K562 (cell line): ENCODE measurements at regions not wholly inside any gene's neighbourhood (a gene's known extent, or its start where the extent isn't known, plus 50 kb on each side); places are given as distances from the start of the nearest gene placed in this dataset.

ENCODE experiments used
- ATAC-seq: fragments of 200-7000 bp; cut with Tn5 transposase; 3 replicates; pipeline ENCODE4 v1.9.1; 2020; ENCODE audit warnings: moderate library complexity
- BruUV-seq: library from RNA; stranded (reverse); fragments of 400-500 nt; replicated peaks from 2 replicates; lab custom pipeline; 2021; lab: Mats Ljungman, UMichigan
- CTCF ChIA-PET: fragments of 300-600 bp; formaldehyde crosslinking; extraction: SDS; loops from one replicate; lab custom pipeline; 2021; ENCODE audit warnings: low intra/inter-chr PET ratio; lab: Yijun Ruan, JAX
- POLR2A ChIA-PET: fragments of 300-600, 350-650 bp; sonication (Branson Sonifier 250); formaldehyde crosslinking; extraction: SDS; loops from one replicate; lab custom pipeline; 2021; ENCODE audit warnings: antibody characterized with exemption, inconsistent platforms; lab: Yijun Ruan, JAX
- DNase-seq, 4 experiments: peaks; one replicate each; pipeline versions ENCODE4 v3.0.0 to v3.0.0-alpha.2; 2011 to 2018; ENCODE audit warnings: low spot score in 3 of 4, mixed read lengths in 3 of 4; ENCODE audit errors: extremely low read depth in 1 of 4
- FAIRE-seq: peaks from 2 replicates; lab custom pipeline; 2011; peaks lifted over from hg19 to GRCh38; lab: Jason Lieb, UNC
- H2AFZ ChIP-seq: 2 replicates; pipeline ENCODE4 v1.6.0; 2011; ENCODE audit warnings: low read depth, low read length, control low read depth, inconsistent platforms
- H3K27ac ChIP-seq: fragments of 200-600 bp; 3 replicates; pipeline ENCODE4 v1.8.0; 2011; ENCODE audit warnings: low read depth, mild to moderate bottlenecking, control low read depth, inconsistent platforms, low read length, moderate library complexity, mixed read lengths; ENCODE audit errors: extremely low read depth
- H3K27me3 ChIP-seq, 2 experiments: fragments of 300-600 bp in 1 of 2; 2 replicates in 1 of 2; 3 replicates in 1 of 2; pipeline versions ENCODE4 v1.6.0 to v1.8.0; 2011; ENCODE audit warnings: inconsistent platforms in 2 of 2, low read length in 2 of 2, mild to moderate bottlenecking in 1 of 2, mixed read lengths in 1 of 2, moderate library complexity in 1 of 2; ENCODE audit not compliant: control insufficient read depth in 2 of 2, insufficient read depth in 2 of 2
- H3K36me3 ChIP-seq: fragments of 300-600 bp; 3 replicates; pipeline ENCODE4 v1.8.0; 2011; ENCODE audit warnings: mild to moderate bottlenecking, low read length, inconsistent platforms; ENCODE audit not compliant: control insufficient read depth, insufficient read depth
- H3K4me1 ChIP-seq, 2 experiments: fragments of 200-600 bp in 1 of 2; replicated peaks in 1 of 2; 2 replicates in 1 of 2; 3 replicates in 1 of 2; pipeline versions ENCODE4 v1.5.1 to v1.8.0; 2011; ENCODE audit warnings: inconsistent platforms in 2 of 2, low read length in 2 of 2, mild to moderate bottlenecking in 1 of 2, mixed read lengths in 1 of 2, moderate library complexity in 1 of 2; ENCODE audit not compliant: control insufficient read depth in 2 of 2, insufficient read depth in 2 of 2
- H3K4me2 ChIP-seq: 2 replicates; pipeline ENCODE4 v1.6.1; 2011; ENCODE audit warnings: low read length, control low read depth, inconsistent platforms, mixed read lengths; ENCODE audit not compliant: insufficient read depth
- H3K4me3 ChIP-seq: fragments of 200-600 bp; sonication (generic), shearing (Covaris generic); 2 replicates; pipeline ENCODE4 v1.5.1; 2016; ENCODE audit warnings: control low read depth, inconsistent platforms
- H3K79me2 ChIP-seq: fragments of 200-600 bp; 3 replicates; pipeline ENCODE4 v1.8.0; 2011; ENCODE audit warnings: low read length, inconsistent platforms; ENCODE audit not compliant: control insufficient read depth, insufficient read depth
- H3K9ac ChIP-seq, 2 experiments: 2 replicates each; pipeline versions ENCODE4 v1.6.0 to v1.6.1; 2011; ENCODE audit warnings: low read depth in 2 of 2, low read length in 2 of 2, control low read depth in 1 of 2, inconsistent platforms in 1 of 2, mild to moderate bottlenecking in 1 of 2, mixed read lengths in 1 of 2; ENCODE audit not compliant: insufficient read depth in 1 of 2
- H3K9me1 ChIP-seq: one replicate; pipeline ENCODE4 v1.6.0; 2011; ENCODE audit warnings: inconsistent platforms, mild to moderate bottlenecking, low read length, moderate library complexity; ENCODE audit not compliant: control insufficient read depth, insufficient read depth
- H3K9me3 ChIP-seq: replicated peaks from 2 replicates; pipeline ENCODE4 v1.5.1; 2011; ENCODE audit warnings: low read depth, low read length, inconsistent platforms; ENCODE audit not compliant: control insufficient read depth, insufficient read depth
- H4K20me1 ChIP-seq: replicated peaks from 2 replicates; pipeline ENCODE4 v1.6.1; 2011; ENCODE audit warnings: low read length, inconsistent platforms, mixed read lengths; ENCODE audit not compliant: control insufficient read depth, insufficient read depth
- DDX20 ChIP-seq: fragments of 450-650 bp; IDR thresholded peaks from 2 replicates; pipeline ENCODE4 v1.6.1; 2016; ENCODE audit warnings: missing genetic modification characterization, low read depth, mild to moderate bottlenecking, missing compliant biosample characterization, moderate library complexity
- HDAC8 ChIP-seq: fragments of 450-650 bp; IDR thresholded peaks from 2 replicates; pipeline ENCODE4 v1.6.1; 2016; ENCODE audit warnings: mild to moderate bottlenecking, missing genetic modification characterization, moderate library complexity, missing compliant biosample characterization
- POLR2H ChIP-seq: IDR thresholded peaks from 2 replicates; pipeline ENCODE4 v1.6.1; 2016; ENCODE audit warnings: missing genetic modification characterization, low read depth, mild to moderate bottlenecking, control low read depth, missing compliant biosample characterization, moderate library complexity
- SMARCA5 ChIP-seq: fragments of 450-650 bp; IDR thresholded peaks from 2 replicates; pipeline ENCODE4 v1.6.1; 2016
- SRF ChIP-seq, 2 experiments: fragments of 250-450, 450-650 bp in 1 of 2; sonication (Bioruptor Pico) in 1 of 2; sonication (generic) in 1 of 2; formaldehyde crosslinking; IDR thresholded peaks; 2 replicates each; pipeline versions ENCODE4 v1.5.0 to v1.5.1; 2020 to 2022; ENCODE audit warnings: mild to moderate bottlenecking in 1 of 2, missing genetic modification reagents in 1 of 2
- TEAD2 ChIP-seq: fragments of 450-650 bp; IDR thresholded peaks from 2 replicates; pipeline ENCODE4 v1.6.1; 2016; ENCODE audit warnings: missing genetic modification characterization, control low read depth, missing compliant biosample characterization
- THRAP3 ChIP-seq: fragments of 450-650 bp; IDR thresholded peaks from 2 replicates; pipeline ENCODE4 v1.6.1; 2016; ENCODE audit warnings: mild to moderate bottlenecking, inconsistent platforms, borderline replicate concordance
- ZFP36 ChIP-seq: fragments of 150-350 bp; IDR thresholded peaks from 2 replicates; pipeline ENCODE4 v1.6.1; 2018; ENCODE audit warnings: low read length, low read depth; ENCODE audit not compliant: partially characterized antibody
- ZFPM2 ChIP-seq: fragments of 250-450 bp; sonication (Bioruptor Pico); IDR thresholded peaks from 2 replicates; pipeline ENCODE4 v1.5.1; 2022; ENCODE audit warnings: mild to moderate bottlenecking
- WGBS: fragments of 100-300 bp; shearing (Covaris generic); methylation state at CpG from one replicate; pipeline ENCODE4 v1.1.6; 2016; ENCODE audit warnings: low coverage, mixed read lengths; ENCODE audit not compliant: insufficient coverage; ENCODE audit errors: missing lambda C conversion rate; 5-methylcytosine and 5-hydroxymethylcytosine counted together
- in situ Hi-C: fragments of 300-500 bp; cut with MboI; formaldehyde crosslinking; loops from 4 replicates; pipeline ENCODE4 v1.15.0; 2018; ENCODE audit warnings: inconsistent platforms, mixed read lengths
- intact Hi-C: fragments of 100-400 bp; cut with micrococcal nuclease; formaldehyde crosslinking; loops from 2 replicates; pipeline ENCODE4 v1.14.2; 2022
- TF ChIP-seq, protein P1 (sequence below), 2 experiments: fragments of 450-650 bp; conservative IDR thresholded peaks; 2 replicates each; pipeline ENCODE4 v1.6.1; 2017; ENCODE audit warnings: mild to moderate bottlenecking in 2 of 2, moderate library complexity in 2 of 2
- TF ChIP-seq, protein P2 (sequence below): fragments of 250-450 bp; sonication (Bioruptor Pico); IDR thresholded peaks from 2 replicates; pipeline ENCODE4 v1.5.0; 2021; ENCODE audit warnings: mild to moderate bottlenecking, borderline replicate concordance
- TF ChIP-seq, protein P3 (sequence below): fragments of 250-450 bp; sonication (Bioruptor Pico); IDR thresholded peaks from 2 replicates; pipeline ENCODE4 v1.5.1; 2021; ENCODE audit warnings: mild to moderate bottlenecking
- TF ChIP-seq, protein P4 (sequence below): fragments of 450-650 bp; IDR thresholded peaks from 2 replicates; pipeline ENCODE4 v1.7.1; 2018; ENCODE audit warnings: mild to moderate bottlenecking, low read depth; ENCODE audit not compliant: partially characterized antibody

DNA sequence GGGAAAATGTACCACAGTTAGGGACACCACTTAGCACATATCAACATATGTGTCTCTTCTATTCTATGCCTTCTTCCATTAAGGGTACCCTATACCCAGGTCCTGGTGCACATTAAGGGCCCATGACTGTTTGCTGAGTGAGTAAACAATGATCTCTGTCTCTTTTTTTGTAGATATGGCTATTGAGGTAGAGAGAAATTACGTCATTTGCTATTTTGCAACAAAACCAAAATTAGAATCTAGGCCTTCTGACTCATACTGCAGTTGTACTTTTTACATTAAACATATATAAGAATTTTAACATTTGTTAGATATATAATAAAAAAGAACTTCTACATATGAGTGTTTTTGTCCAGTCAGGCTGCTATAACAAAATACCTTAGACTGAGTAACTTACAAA, 683.2 kb upstream of the LRRN3 start:
- BruUV-seq: no TSS peak
- in situ Hi-C loops: no loop called here
- Histone ChIP-seq H3K9me3 (no peaks in the 10 kb centered on the region), H2AFZ (no peak overlapping the region), H3K9me1 (no peaks in the 10 kb centered on the region), H4K20me1 (no peaks in the 10 kb centered on the region), H3K4me3 (no peak overlapping the region), H3K27ac (no peak overlapping the region), H3K36me3 (no peaks in the 10 kb centered on the region), H3K27me3 (no peaks in the 10 kb centered on the region), H3K79me2 (no peaks in the 10 kb centered on the region), H3K9ac (no peak overlapping the region), H3K4me1 (no peaks in the 10 kb centered on the region), H3K4me2 (no peak overlapping the region)
- TF ChIP-seq THRAP3 (no peak), ZFPM2 (CRISPR knock-in tag) (no peak), DDX20 (tag) (no peak), SMARCA5 (no peak), HDAC8 (tag) (no peak), POLR2H (tag) (no peak), ZFP36 (no peak), SRF (CRISPR knock-in tag; IDR thresholded peaks at IDR 0.05) (no peak), TEAD2 (tag) (no peak)
- TF ChIP-seq, protein P1, sequence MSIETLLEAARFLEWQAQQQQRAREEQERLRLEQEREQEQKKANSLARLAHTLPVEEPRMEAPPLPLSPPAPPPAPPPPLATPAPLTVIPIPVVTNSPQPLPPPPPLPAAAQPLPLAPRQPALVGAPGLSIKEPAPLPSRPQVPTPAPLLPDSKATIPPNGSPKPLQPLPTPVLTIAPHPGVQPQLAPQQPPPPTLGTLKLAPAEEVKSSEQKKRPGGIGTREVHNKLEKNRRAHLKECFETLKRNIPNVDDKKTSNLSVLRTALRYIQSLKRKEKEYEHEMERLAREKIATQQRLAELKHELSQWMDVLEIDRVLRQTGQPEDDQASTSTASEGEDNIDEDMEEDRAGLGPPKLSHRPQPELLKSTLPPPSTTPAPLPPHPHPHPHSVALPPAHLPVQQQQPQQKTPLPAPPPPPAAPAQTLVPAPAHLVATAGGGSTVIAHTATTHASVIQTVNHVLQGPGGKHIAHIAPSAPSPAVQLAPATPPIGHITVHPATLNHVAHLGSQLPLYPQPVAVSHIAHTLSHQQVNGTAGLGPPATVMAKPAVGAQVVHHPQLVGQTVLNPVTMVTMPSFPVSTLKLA (conservative IDR thresholded peaks at IDR 0.05): no peak
- TF ChIP-seq, protein P2, sequence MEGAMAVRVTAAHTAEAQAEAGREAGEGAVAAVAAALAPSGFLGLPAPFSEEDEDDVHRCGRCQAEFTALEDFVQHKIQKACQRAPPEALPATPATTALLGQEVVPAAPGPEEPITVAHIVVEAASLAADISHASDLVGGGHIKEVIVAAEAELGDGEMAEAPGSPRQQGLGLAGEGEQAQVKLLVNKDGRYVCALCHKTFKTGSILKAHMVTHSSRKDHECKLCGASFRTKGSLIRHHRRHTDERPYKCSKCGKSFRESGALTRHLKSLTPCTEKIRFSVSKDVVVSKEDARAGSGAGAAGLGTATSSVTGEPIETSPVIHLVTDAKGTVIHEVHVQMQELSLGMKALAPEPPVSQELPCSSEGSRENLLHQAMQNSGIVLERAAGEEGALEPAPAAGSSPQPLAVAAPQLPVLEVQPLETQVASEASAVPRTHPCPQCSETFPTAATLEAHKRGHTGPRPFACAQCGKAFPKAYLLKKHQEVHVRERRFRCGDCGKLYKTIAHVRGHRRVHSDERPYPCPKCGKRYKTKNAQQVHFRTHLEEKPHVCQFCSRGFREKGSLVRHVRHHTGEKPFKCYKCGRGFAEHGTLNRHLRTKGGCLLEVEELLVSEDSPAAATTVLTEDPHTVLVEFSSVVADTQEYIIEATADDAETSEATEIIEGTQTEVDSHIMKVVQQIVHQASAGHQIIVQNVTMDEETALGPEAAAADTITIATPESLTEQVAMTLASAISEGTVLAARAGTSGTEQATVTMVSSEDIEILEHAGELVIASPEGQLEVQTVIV: no peak
- TF ChIP-seq, protein P3, sequence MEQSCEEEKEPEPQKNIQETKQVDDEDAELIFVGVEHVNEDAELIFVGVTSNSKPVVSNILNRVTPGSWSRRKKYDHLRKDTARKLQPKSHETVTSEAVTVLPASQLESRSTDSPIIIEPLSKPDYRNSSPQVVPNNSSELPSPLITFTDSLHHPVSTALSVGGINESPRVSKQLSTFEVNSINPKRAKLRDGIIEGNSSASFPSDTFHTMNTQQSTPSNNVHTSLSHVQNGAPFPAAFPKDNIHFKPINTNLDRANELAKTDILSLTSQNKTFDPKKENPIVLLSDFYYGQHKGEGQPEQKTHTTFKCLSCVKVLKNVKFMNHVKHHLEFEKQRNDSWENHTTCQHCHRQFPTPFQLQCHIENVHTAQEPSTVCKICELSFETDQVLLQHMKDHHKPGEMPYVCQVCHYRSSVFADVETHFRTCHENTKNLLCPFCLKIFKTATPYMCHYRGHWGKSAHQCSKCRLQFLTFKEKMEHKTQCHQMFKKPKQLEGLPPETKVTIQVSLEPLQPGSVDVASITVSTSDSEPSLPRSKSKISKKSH (CRISPR knock-in tag): no peak
- TF ChIP-seq, protein P4, sequence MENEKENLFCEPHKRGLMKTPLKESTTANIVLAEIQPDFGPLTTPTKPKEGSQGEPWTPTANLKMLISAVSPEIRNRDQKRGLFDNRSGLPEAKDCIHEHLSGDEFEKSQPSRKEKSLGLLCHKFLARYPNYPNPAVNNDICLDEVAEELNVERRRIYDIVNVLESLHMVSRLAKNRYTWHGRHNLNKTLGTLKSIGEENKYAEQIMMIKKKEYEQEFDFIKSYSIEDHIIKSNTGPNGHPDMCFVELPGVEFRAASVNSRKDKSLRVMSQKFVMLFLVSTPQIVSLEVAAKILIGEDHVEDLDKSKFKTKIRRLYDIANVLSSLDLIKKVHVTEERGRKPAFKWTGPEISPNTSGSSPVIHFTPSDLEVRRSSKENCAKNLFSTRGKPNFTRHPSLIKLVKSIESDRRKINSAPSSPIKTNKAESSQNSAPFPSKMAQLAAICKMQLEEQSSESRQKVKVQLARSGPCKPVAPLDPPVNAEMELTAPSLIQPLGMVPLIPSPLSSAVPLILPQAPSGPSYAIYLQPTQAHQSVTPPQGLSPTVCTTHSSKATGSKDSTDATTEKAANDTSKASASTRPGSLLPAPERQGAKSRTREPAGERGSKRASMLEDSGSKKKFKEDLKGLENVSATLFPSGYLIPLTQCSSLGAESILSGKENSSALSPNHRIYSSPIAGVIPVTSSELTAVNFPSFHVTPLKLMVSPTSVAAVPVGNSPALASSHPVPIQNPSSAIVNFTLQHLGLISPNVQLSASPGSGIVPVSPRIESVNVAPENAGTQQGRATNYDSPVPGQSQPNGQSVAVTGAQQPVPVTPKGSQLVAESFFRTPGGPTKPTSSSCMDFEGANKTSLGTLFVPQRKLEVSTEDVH: no peak
- CTCF ChIA-PET: no interaction called here
- ATAC-seq (no peak), FAIRE-seq (no peak), DNase-seq (no peak)
- intact Hi-C loops: no loop called here
- POLR2A ChIA-PET: no interaction called here
- WGBS: 8% methylated on average over 1 of the region's 1 CpG
